HUES6 (cell line): ENCODE measurements at regions not wholly inside any gene's neighbourhood (a gene's known extent, or its start where the extent isn't known, plus 50 kb on each side); places are given as distances from the start of the nearest gene placed in this dataset.

ENCODE experiments used
- H3K27ac ChIP-seq: 2 replicates; pipeline ENCODE4 v1.7.0; 2013; ENCODE audit warnings: low read depth, mild to moderate bottlenecking, low read length, inconsistent platforms
- H3K27me3 ChIP-seq: 2 replicates; pipeline ENCODE4 v1.6.1; 2013; ENCODE audit warnings: low read length; ENCODE audit not compliant: control insufficient read depth, insufficient read depth
- H3K36me3 ChIP-seq: 2 replicates; pipeline ENCODE4 v1.6.1; 2013; ENCODE audit warnings: low read length; ENCODE audit not compliant: control insufficient read depth, insufficient read depth
- H3K4me1 ChIP-seq: 2 replicates; pipeline ENCODE4 v1.6.1; 2013; ENCODE audit warnings: low read length; ENCODE audit not compliant: control insufficient read depth, insufficient read depth
- H3K4me3 ChIP-seq: 2 replicates; pipeline ENCODE4 v1.5.1; 2013; ENCODE audit warnings: low read depth, low read length
- H3K9ac ChIP-seq: one replicate; pipeline ENCODE4 v1.6.1; 2013; ENCODE audit warnings: mild to moderate bottlenecking, low read length
- H3K9me3 ChIP-seq: 2 replicates; pipeline ENCODE4 v1.6.1; 2013; ENCODE audit warnings: low read depth, low read length; ENCODE audit not compliant: control insufficient read depth, insufficient read depth

- H3K4me3 ChIP-seq, result no peak overlapping the region
- no peaks in the 10 kb centered on the region for H3K9me3 ChIP-seq
- no peaks in the 10 kb centered on the region for H3K27me3 ChIP-seq
- no peaks in the 10 kb centered on the region for H3K36me3 ChIP-seq
- no peak overlapping the region for H3K27ac ChIP-seq
- H3K9ac ChIP-seq, result no peak overlapping the region
- no peaks in the 10 kb centered on the region for H3K4me1 ChIP-seq
Measured at GRCh38 chr4:178611062-178611461, 1168.8 kb upstream of the AGA start.

DNA sequence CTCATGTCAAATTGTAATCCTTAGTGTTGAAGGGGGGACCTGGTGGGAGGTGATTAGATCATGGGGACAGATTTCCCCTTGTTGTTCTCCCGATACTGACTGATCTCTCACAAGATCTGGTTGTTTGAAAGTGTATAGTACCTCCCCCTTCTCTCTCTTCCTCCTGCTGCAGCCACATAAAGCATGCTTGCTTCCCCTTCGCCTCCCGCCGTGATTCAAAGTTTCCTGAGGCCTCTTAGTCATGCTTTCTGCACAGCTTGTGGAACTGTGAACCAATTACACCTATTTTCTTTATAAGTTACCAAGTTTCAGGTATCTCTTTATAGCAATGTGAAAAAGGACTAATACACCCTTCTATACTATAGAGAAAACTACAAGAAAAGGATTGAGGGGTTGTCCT is 1170.5 kb upstream of the AGA start:
- H3K27ac ChIP-seq, result no peak overlapping the region
- H3K27me3 ChIP-seq, result no peaks in the 10 kb centered on the region
- H3K36me3 ChIP-seq, result no peaks in the 10 kb centered on the region
- no peak overlapping the region for H3K4me3 ChIP-seq
- no peaks in the 10 kb centered on the region for H3K4me1 ChIP-seq
- H3K9me3 ChIP-seq, result no peaks in the 10 kb centered on the region
- H3K9ac ChIP-seq, result no peak overlapping the region

DNA sequence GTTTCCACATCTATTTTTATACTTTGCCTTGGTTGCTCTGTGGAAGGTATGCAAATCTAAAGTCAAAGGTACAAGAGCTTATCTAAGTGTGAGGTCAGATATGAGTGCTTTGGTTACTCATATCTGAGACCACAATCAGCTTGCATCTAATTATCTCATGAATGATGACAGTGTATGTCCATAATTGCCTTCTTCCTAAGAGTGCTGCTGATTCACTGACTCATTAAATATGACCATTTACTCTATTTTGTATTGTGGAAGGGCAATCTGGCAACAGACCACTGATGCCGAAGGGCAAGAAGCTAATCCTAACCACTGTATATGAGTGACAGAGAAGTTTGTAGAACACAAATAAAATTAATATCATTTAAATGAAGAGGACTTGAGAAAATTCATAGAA is 1190.2 kb upstream of the AGA start:
- H3K4me3 ChIP-seq, result no peak overlapping the region
- no peak overlapping the region for H3K27ac ChIP-seq
- no peaks in the 10 kb centered on the region for H3K9me3 ChIP-seq
- H3K4me1 ChIP-seq, result no peaks in the 10 kb centered on the region
- no peaks in the 10 kb centered on the region for H3K36me3 ChIP-seq
- H3K27me3 ChIP-seq, result no peaks in the 10 kb centered on the region
- no peak overlapping the region for H3K9ac ChIP-seq

DNA sequence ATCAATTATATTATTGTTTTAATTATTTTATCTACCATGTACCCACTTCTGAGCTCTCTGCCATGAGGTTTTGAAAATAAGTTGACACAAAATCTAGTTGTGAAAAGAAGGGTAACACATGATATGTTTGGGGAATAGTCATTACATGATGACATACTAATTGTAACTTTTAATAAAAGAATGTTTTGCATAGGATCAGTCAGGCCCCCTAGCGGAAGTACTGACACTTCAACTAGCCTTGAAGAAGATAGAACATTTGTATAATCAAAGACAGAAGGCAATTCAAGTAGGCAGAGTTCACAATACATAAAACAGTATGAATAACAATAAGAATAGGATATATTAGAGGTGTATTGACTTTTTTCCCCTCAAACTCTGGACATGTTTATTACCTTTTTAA is 1191.0 kb upstream of the AGA start:
- Histone ChIP-seq H3K27ac (no peak overlapping the region), H3K36me3 (no peaks in the 10 kb centered on the region), H3K9ac (no peak overlapping the region)

DNA sequence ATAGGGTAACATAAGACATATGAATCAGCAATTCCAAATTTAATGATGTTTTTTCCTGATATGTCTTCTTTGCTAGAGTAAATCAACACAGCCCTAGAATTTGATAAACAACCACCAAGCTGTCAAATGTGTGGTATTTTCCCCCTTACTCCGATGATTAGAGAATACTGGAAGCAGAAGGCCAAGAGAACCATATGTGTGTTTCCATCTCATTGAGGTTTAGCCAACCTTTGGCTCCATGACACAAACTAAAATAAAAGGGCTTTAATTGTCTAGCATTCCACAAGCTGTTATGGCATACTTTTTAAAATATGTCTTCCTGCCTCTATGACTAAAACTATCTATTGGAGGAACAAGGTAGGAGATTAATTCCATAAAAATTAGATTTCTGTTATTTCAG is 1222.4 kb upstream of the AGA start:
- H3K27me3 ChIP-seq, result no peaks in the 10 kb centered on the region
- H3K9me3 ChIP-seq, result 0 out of 2 replicates have a peak, but pooled peaks cover 1% of the 10 kb centered on the region
- no peak overlapping the region for H3K27ac ChIP-seq
- no peaks in the 10 kb centered on the region for H3K4me1 ChIP-seq
- no peaks in the 10 kb centered on the region for H3K36me3 ChIP-seq
- no peak overlapping the region for H3K9ac ChIP-seq
- no peak overlapping the region for H3K4me3 ChIP-seq

More for the DNA sequence above, 1191.0 kb upstream of the AGA start:
- H3K4me1 ChIP-seq, result no peaks in the 10 kb centered on the region
- no peaks in the 10 kb centered on the region for H3K9me3 ChIP-seq
- H3K27me3 ChIP-seq, result no peaks in the 10 kb centered on the region
- no peak overlapping the region for H3K4me3 ChIP-seq

- H3K4me3 ChIP-seq, result no peak overlapping the region
- no peaks in the 10 kb centered on the region for H3K4me1 ChIP-seq
- 0 out of 2 replicates have a peak, but pooled peaks cover 7% of the 10 kb centered on the region for H3K9me3 ChIP-seq
- H3K27ac ChIP-seq, result no peak overlapping the region
- H3K9ac ChIP-seq, result no peak overlapping the region
- no peaks in the 10 kb centered on the region for H3K36me3 ChIP-seq
- no peaks in the 10 kb centered on the region for H3K27me3 ChIP-seq
Measured at GRCh38 chr4:178665916-178666315, 1223.7 kb upstream of the AGA start.

GRCh38 chr4:178671766-178672165 is 1229.5 kb upstream of the AGA start:
- H3K36me3 ChIP-seq, result no peaks in the 10 kb centered on the region
- no peak overlapping the region for H3K4me3 ChIP-seq
- H3K4me1 ChIP-seq, result no peaks in the 10 kb centered on the region
- H3K27ac ChIP-seq, result no peak overlapping the region
- no peaks in the 10 kb centered on the region for H3K27me3 ChIP-seq
- H3K9me3 ChIP-seq, result 0 out of 2 replicates have a peak, but pooled peaks cover 7% of the 10 kb centered on the region
- H3K9ac ChIP-seq, result no peak overlapping the region

- H3K4me3 ChIP-seq, result no peak overlapping the region
- no peaks in the 10 kb centered on the region for H3K4me1 ChIP-seq
- H3K9me3 ChIP-seq, result 0 out of 2 replicates have a peak, but pooled peaks cover 7% of the 10 kb centered on the region
- no peak overlapping the region for H3K27ac ChIP-seq
- no peak overlapping the region for H3K9ac ChIP-seq
- no peaks in the 10 kb centered on the region for H3K36me3 ChIP-seq
- no peaks in the 10 kb centered on the region for H3K27me3 ChIP-seq
Measured at GRCh38 chr4:178672512-178672911, 1230.3 kb upstream of the AGA start.

- Histone ChIP-seq H3K4me1 (no peaks in the 10 kb centered on the region), H3K27me3 (no peaks in the 10 kb centered on the region), H3K27ac (no peak overlapping the region), H3K9me3 (no peaks in the 10 kb centered on the region), H3K9ac (no peak overlapping the region), H3K4me3 (no peak overlapping the region), H3K36me3 (no peaks in the 10 kb centered on the region)
Measured at GRCh38 chr4:178681871-178682270, 1239.6 kb upstream of the AGA start.

GRCh38 chr4:178689926-178690325 is 1247.7 kb upstream of the AGA start:
- Histone ChIP-seq H3K9ac (no peak overlapping the region), H3K36me3 (no peaks in the 10 kb centered on the region), H3K4me3 (no peak overlapping the region), H3K4me1 (no peaks in the 10 kb centered on the region), H3K9me3 (no peaks in the 10 kb centered on the region), H3K27me3 (no peaks in the 10 kb centered on the region), H3K27ac (no peak overlapping the region)

DNA sequence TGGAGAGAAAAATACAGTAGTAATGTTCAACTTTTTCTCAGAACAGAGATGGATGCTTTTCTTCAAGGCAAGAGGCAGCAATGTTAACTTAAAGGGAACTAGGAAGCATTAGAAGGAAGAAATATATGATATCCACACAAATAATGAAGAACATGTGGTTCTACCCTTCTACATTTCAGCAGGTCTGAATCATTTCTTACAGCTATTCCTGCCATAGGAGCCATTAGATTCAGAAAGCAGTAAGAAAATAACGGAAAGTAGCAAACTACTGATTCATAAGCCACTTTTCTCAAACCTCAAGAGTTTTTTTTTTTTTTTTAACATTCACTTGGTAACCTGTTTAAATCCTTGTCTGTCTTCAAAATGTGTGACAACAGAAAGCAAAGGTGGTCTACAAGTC is 1251.6 kb upstream of the AGA start:
- H3K9me3 ChIP-seq, result no peaks in the 10 kb centered on the region
- no peaks in the 10 kb centered on the region for H3K27me3 ChIP-seq
- no peak overlapping the region for H3K9ac ChIP-seq
- no peak overlapping the region for H3K4me3 ChIP-seq
- no peaks in the 10 kb centered on the region for H3K36me3 ChIP-seq
- no peak overlapping the region for H3K27ac ChIP-seq
- H3K4me1 ChIP-seq, result no peaks in the 10 kb centered on the region

GRCh38 chr4:178696515-178696914 is 1254.3 kb upstream of the AGA start:
- Histone ChIP-seq H3K4me1 (no peaks in the 10 kb centered on the region), H3K27ac (no peak overlapping the region), H3K27me3 (no peaks in the 10 kb centered on the region), H3K9me3 (no peaks in the 10 kb centered on the region), H3K36me3 (no peaks in the 10 kb centered on the region), H3K4me3 (no peak overlapping the region), H3K9ac (no peak overlapping the region)
